ENCODE measurements at regions not wholly inside any gene's neighbourhood (a gene's known extent, or its start where the extent isn't known, plus 50 kb on each side); places are given as distances from the start of the nearest gene placed in this dataset.
"Not testable (repeated sequence)": the region's sequence is repeated elsewhere in the genome, so short reads cannot be mapped to it uniquely, and the experiment has no call there.

DNA sequence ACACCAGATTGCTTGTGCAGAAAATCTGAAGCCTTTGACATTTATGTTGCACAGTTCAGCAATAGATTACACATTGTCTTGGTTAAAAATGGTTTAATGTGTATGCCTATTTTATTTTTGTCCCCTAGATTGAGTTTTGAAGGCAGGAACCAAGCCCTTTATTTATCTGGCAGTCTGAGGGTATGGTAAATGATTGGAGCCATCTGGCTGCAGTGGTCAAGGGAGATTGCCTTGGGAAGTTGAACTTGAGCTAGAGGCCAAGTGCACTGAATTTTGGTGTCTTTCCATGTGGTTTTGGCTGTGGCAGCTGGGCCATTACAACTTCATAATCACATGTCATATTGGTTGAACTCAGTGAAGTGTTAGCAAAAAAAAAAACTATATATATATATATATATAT lies 248.7 kb upstream of the C2CD4B start:
- DNase-seq = no peak

- DNase-seq = no peak
These were observed 250.4 kb upstream of the C2CD4B start for GRCh38 chr15:62415498-62415897.

DNA sequence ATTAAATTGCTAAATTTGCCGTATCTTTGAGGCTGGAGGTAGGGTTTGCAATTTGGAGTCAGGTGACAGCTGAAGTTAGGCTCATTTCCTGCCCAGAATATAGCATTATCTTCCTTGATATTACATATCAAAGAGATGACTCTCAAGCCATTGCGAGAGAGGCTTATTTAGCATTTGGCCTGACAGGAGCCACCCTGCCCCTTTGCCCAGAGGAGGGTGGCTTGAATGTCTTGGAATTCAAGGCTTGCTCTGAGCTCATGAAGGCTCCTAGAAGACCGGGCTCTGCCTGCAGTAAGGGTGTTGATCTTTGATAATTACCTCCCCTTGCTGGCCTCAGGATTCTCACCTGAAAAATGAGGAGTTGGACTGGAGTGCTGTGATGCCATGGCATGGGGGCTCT lies 251.4 kb upstream of the C2CD4B start:
- DNase-seq = no peak

DNA sequence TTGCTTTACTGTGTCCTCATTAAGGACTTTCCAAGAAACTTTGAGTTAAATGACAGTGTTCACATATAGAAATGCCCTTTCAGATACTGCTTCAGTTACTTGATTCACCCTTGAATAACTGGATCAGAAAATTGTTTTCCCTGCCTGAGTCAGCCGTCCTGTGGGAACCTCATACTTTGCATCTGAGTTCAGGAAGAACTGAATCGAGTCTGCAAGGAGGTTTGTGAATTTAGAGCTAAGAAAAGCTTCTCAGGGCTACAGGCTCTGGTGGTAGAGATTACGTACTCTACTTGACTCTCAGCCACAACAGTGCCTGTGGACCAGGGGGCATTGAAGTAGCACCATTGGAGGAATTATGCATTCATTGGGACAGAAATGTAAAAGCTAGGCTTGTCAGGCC lies 252.4 kb upstream of the C2CD4B start:
- no peak for DNase-seq

GRCh38 chr15:62418496-62418895 lies 253.4 kb upstream of the C2CD4B start:
- DNase-seq = not testable (repeated sequence)

DNA sequence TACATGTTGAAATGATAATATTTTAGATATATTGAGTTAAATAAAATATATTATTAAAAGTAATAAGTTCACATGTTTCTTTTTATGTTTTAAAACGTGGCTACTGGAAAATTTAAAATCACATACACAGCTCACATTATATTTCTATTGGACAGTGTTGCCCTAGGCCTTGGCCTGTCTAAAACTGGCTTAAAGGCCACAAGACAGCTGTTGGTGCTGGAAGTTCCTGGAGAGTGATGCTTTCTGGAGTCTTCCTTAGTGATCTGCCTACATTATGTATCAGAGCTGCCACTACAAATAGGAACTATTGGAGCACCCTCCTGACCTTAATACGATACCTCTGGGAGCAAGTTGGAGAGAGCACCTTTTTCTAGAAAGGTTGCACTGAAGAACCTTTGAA lies 254.1 kb upstream of the C2CD4B start:
- DNase-seq = no peak

DNA sequence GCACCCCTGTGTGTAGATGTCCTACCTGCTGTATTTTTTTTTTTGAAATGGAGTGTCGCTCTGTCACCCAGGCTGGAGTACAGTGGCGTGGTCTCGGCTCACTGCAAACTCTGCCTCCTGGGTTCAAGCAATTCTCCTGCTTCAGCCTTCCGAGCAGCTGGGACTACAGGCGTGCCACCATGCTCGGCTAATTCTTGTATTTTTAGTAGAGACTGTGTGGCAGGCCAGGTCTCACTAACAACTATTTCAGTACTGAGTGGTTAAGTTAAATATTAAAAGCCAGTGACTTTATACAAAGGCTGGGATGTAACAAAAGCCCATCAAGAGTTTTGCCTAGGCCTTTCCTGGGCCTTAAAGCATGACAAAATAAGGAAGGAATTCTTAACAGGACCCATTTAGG lies 255.3 kb upstream of the C2CD4B start:
- DNase-seq = not testable (repeated sequence)

DNA sequence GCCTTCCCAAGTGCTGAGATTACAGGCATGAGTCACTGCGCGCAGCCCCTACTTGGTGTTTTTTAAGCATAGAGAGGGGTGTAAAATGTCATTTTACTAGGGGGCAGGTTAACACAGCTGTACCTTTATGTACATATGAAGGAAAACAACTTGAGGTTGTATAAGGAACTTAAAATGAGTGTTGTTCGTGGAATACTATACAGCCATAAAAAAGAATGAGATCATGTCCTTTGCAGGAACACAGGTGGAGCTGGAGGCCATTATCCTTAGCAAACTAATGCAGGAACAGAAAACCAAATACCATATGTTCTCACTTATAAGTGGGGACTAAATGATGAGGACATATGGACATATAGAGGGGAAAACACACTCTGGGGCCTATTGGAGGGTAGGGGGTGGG lies 256.2 kb upstream of the C2CD4B start:
- DNase-seq = no peak

DNA sequence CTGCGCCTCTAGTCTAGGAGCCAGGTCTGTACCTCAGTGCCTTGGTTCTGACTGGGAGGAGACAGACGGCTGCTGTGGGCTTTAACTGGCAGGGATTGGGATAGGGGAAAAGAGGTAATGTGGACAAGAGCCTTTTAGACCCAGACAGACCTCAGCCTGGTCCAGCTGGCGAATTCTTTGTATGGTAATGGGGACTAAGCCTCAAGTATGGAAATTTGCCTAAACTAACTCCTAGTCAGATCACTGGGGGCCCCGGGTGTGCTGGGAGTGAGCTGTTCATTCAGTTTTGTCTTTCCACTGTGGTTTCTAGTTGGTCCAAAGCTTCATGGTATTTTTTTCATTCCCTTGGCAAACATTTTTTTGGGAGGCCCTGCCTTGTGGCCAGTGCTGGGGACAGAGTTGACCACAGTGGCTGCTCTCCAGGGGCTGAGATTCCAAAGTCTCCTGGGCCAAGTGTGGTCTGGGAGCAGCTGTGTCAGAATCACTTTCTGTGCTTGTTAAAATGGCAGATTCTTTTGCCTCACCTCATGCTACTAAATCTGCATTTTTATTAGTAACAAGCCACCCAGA lies 261.4 kb upstream of the C2CD4B start:
- DNase-seq = no peak

GRCh38 chr15:62428259-62428658 lies 263.2 kb upstream of the C2CD4B start:
- no peak for DNase-seq

- no peak for DNase-seq
These were observed 263.9 kb upstream of the C2CD4B start for GRCh38 chr15:62428851-62429598.

GRCh38 chr15:62430056-62430455 lies 265.0 kb upstream of the C2CD4B start:
- no peak for DNase-seq

GRCh38 chr15:62430552-62430951 lies 265.5 kb upstream of the C2CD4B start:
- no peak for DNase-seq

GRCh38 chr15:62431008-62431797 lies 266.1 kb upstream of the C2CD4B start:
- no peak for DNase-seq

DNA sequence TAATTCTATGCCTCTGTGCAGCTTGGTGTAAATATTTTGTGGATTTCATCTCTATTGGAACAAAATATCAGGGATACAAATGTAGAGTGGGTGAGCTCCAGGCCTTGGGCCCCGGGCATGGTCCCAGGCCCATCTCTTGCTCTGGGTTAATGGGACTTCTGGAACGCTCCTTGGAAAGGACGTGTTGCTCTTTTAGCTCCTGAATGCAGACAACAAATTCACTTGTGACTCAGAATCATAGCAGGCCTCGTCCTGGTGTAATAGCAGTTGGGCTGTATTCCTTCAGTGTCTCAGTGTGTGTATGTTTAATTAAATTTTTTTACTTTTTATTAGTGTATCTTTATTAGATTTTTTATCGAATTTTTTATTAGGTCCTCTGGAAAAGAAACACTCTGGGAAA lies 266.7 kb upstream of the C2CD4B start:
- no peak for DNase-seq

DNA sequence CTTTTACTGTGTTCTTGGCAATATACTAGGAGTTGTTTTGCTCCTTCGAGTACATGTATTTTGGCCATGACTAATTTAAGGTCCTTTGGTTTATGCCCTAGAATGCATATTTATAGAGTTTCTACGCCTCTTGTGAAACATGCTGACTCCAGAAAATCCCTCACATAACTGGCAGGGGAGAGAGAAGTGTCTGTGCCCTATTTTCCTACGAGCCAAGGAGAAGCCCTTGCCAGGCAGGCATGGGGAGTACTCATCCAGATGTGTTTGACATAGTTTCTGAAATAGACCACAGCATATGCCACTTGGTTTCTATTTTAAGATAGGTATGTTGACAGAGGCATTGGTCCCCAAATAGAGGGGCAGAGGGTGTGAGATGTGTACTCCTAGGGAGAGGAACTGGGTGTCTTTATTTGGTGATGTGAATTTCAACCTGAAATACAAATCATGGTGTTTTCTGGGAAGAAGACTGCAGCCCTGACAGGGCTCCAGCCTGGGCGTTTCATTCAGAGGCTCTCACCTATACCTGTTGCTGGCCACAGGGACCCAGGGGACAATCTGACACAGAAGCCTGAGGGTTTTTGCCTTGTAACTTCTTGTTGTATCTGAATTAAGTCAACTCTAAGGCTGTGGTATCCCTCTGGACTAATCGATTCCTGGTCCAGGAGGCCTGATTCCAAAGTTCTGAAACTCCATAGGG lies 267.8 kb upstream of the C2CD4B start:
- no peak for DNase-seq

GRCh38 chr15:62436235-62436634 lies 271.1 kb upstream of the C2CD4B start:
- DNase-seq = no peak

DNA sequence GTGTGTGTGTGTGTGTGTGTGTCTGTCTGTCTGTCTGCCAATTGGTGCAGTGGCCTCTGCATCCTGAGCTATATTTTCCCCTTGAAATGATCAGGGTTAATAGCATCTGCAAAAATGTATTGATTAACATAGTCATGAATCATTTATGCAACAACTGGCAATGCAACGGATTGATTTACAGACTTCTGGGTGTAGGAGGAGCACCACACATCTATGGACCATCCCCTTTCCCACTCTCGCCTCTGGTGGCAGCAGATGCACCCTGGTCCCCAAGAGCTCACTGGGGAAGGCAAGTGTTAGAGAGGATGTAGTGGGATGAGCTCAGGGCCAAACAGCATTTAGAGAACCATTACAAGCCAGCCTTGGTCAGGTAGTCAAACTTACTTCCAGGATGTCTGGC lies 272.7 kb upstream of the C2CD4B start:
- no peak for DNase-seq

DNA sequence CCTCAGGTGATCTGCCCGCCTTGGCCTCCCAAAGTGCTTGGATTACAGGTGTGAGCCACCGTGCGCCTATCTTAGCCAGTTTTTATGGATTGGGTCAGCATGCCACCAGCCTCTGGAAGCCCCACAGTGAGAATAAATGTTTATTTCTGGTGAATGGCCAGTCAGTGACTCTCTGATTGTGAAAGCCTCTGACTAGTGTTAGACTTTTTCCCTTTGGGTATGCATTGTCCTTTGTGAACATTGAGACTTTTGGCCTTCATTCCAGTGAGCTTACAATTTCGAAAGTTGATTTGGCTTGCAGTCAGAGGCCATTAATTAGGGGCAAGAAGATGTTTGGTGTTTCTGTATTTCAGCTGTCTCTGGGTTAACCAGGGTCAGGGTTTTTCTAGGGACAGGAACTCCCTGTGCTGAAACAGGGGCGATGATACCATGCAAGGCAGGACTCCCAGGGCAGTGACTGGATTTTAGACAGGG lies 274.5 kb upstream of the C2CD4B start:
- DNase-seq = no peak

DNA sequence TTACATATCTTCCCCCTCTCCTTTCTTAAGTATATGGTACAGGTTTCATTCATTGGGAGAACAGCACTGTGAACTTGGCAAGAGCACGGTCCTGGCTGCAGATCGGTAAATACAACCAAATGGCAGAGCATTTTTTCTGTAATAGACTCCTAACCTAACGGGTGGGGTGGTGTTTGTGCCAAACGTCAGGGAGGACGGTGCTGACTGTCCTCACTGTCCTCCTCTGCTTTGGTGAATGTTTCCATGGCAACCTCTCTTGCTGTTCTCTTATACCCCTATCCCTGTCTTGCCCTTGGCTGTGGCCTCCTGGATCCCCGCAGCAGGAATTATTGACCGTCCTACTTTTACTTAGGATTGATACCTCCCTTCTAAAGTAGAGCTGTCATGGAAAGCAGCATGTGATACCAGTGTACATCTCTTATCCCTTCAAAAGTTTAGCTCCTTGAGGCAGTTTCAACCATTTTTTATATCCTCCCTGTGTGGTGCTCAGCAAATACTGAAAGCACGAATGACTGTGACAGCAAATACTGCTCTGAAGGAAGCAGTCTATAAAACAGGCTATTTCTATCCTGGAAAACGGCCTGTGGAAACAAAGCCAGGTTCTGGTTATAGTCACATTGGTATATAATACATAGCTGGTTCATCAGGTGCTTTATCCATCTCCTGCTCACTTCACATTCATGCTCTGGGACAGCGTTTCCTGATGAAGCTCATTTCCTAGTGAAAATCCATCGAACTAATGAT lies 275.4 kb upstream of the C2CD4B start:
- no peak for DNase-seq

GRCh38 chr15:62444104-62445022 lies 279.3 kb upstream of the C2CD4B start:
- DNase-seq = no peak

- no peak for DNase-seq
These were observed 280.2 kb upstream of the C2CD4B start for GRCh38 chr15:62445244-62445643.
